HG03457 (cell line): ENCODE measurements at regions not wholly inside any gene's neighbourhood (a gene's known extent, or its start where the extent isn't known, plus 50 kb on each side); places are given as distances from the start of the nearest gene placed in this dataset.
"Not testable (repeated sequence)": the region's sequence is repeated elsewhere in the genome, so short reads cannot be mapped to it uniquely, and the experiment has no call there.

Source experiments
- ATAC-seq: cut with Tn5 transposase; IDR thresholded peaks from one replicate; pipeline ENCODE4 v1.9.1; 2021; ENCODE audit warnings: moderate number of reproducible peaks; ENCODE audit not compliant: unreplicated experiment

- ATAC-seq = no peak
Measured at GRCh38 chr1:213457186-213457585, 406.1 kb downstream of the RPS6KC1 start.

- no peak for ATAC-seq
Measured at GRCh38 chr1:213457733-213458132, 406.7 kb downstream of the RPS6KC1 start.

- ATAC-seq = not testable (repeated sequence)
Measured at GRCh38 chr1:213462374-213462773, 411.3 kb downstream of the RPS6KC1 start.

- ATAC-seq = no peak
Measured at GRCh38 chr1:213464786-213465460, 413.9 kb downstream of the RPS6KC1 start.

- no peak for ATAC-seq
Measured at GRCh38 chr1:213466541-213466940, 415.5 kb downstream of the RPS6KC1 start.

- no peak for ATAC-seq
Measured at GRCh38 chr1:213474054-213474453, 423.0 kb downstream of the RPS6KC1 start.

GRCh38 chr1:213481395-213481794 is 430.4 kb downstream of the RPS6KC1 start:
- ATAC-seq = no peak

GRCh38 chr1:213484333-213484732 is 433.3 kb downstream of the RPS6KC1 start:
- no peak for ATAC-seq

GRCh38 chr1:213484758-213485157 is 433.7 kb downstream of the RPS6KC1 start:
- no peak for ATAC-seq

GRCh38 chr1:213486488-213486887 is 435.4 kb downstream of the RPS6KC1 start:
- no peak for ATAC-seq

GRCh38 chr1:213491468-213491867 is 440.4 kb downstream of the RPS6KC1 start:
- ATAC-seq = no peak

- no peak for ATAC-seq
Measured at GRCh38 chr1:213492161-213493041, 441.4 kb downstream of the RPS6KC1 start.

GRCh38 chr1:213499444-213499843 is 448.4 kb downstream of the RPS6KC1 start:
- ATAC-seq = no peak

- ATAC-seq = no peak
Measured at GRCh38 chr1:213507472-213508223, 456.6 kb downstream of the RPS6KC1 start.

GRCh38 chr1:213511173-213511572 is 460.1 kb downstream of the RPS6KC1 start:
- ATAC-seq = no peak

GRCh38 chr1:213512316-213512715 is 461.3 kb downstream of the RPS6KC1 start:
- no peak for ATAC-seq

- ATAC-seq = no peak
Measured at GRCh38 chr1:213513006-213513405, 462.0 kb downstream of the RPS6KC1 start.

GRCh38 chr1:213514408-213515179 is 463.6 kb downstream of the RPS6KC1 start:
- ATAC-seq = not testable (repeated sequence)

GRCh38 chr1:213519098-213519497 is 468.1 kb downstream of the RPS6KC1 start:
- no peak for ATAC-seq

- no peak for ATAC-seq
Measured at GRCh38 chr1:213521206-213521605, 466.6 kb upstream of the PROX1 start.
